GM19372 (cell line): ENCODE measurements at regions not wholly inside any gene's neighbourhood (a gene's known extent, or its start where the extent isn't known, plus 50 kb on each side); places are given as distances from the start of the nearest gene placed in this dataset.

Experiments
- ATAC-seq: cut with Tn5 transposase; IDR thresholded peaks from one replicate; pipeline ENCODE4 v1.9.1; 2021; ENCODE audit warnings: mild to moderate bottlenecking, low read depth, moderate library complexity; ENCODE audit not compliant: unreplicated experiment

DNA sequence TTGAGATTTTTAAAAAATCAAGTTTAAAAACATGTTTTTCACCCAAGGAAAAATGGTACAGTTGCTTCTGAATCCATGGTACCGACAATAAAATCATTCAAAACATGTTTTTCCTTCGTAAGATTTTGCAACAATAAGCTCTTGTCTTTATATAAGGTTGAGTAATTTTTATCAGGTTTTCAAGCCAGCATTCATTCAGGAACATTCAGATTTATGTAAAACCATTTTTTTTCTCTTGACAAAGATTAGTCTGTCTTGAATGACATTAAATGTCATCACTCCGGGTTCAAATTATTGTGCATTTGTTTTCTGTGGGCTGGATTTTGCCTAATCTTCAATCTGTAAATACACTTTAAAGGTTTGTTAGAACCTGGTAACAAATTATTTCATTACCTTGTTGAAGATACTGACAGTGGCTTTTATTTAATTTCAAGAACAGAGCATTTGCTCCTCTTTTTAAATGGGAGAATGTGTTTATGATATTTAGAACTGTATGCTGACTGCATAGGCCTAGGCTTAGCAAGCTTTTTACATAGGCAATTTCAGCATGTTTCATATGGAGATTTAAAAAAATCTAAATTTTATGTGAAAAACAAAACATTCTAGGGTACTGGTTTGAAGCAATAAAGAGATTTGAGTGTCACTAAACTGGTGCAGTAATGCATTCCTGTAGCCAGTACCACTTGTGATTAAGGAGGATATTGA, 336.4 kb upstream of the HAND2 start:
- ATAC-seq: no peak

DNA sequence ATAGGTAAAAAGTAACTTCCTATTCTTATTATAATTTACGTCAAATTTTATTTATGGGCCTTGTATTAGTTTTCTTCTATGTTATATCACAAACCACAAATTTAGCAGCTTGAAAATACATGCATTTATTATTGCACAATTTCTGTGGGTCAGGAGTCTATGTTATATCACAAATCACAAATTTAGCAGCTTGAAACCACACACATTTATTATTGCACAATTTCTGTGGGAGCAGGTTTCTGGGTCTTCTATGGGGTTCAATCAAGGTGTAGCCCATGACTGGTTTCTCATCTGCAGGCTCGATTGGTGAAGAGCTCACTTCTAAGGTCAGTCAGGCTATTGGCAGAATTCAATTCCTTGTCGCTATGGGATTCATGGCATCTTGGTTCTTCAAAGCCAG, 332.7 kb upstream of the HAND2 start:
- no peak for ATAC-seq

DNA sequence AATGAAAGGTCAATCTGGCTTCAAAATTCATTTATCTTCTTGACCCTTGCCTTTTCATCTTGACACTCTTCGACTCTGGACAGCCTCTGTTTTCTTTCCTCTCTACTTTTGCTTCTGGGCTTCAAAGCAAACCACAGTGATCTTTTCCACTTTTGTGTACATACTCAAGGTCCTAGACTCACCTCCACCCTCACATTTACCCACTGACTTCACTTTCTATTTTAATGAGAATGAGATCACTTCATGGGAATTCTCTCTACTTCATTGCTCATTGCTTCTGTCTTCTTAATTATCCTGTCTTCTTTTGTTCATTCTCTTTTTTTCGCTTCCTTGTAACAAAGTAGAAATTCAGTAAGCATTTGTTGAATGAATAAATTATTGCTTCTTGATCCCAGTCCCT, 330.1 kb upstream of the HAND2 start:
- ATAC-seq: no peak

DNA sequence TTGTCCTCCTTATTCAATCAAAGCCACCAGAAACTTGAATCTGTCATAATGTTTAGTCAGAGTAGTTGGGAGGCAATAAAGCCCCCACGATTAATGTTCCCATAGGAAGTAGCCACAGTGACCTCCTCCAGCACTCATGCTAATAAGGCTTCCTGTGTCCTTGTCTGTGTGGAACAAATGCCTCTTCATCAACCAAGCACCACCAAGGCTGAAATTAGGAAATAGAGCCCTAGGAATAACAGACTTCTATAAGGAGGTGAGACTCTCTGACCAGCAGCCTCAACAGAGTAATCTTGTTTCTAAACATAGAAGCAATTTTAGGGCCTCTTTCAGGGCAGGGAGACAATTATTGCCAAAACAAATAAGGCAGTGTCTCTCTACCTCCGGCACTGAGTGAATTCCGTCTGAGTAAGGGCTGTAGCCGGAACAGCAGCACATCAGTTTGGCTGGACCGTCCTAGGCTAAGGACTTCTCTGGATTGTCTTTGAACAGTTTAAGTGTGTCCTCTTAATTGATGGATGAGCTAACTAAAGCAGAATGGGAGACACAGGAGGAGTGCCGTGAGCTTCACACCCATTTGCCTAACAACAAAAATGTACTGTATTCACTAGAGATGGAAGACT, 329.2 kb upstream of the HAND2 start:
- ATAC-seq: no peak

DNA sequence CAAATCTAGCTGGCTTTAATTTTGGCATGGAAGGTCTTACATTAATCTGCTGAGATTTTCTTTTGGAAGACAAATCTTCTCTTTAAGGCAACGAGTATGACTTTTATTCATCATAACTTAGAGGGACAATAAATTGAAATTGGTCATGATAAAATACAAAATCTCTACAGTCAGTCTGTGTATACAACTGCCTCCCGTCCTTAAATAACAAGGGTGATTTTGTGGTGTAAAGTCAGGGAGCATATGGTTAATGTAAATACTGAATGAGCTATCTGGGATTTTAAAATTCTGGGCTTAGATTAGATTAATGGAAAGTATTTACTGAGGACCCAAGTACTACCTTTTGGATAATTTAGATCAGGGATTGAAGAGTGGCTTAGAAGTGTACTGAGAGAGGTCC, 328.4 kb upstream of the HAND2 start:
- no peak for ATAC-seq

DNA sequence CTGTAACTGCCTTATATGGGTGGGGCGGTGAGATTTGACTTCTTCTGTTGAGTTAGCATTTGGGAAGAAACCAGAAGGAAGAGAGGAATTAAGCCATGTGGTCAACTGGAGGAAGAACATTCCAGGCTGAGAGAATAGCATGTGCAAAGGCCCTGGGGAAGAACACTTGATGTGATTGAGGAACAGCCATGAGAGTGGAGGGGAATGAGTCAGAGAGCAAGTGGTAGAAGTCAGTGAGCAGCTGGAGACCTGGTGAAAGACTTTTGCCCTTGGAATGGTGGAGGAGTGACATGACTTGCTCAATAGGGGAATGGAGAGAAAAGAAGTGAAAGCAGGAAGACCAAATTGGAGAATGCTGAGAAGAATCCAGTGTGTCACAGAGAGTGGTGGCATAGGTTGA, 327.8 kb upstream of the HAND2 start:
- ATAC-seq: no peak

DNA sequence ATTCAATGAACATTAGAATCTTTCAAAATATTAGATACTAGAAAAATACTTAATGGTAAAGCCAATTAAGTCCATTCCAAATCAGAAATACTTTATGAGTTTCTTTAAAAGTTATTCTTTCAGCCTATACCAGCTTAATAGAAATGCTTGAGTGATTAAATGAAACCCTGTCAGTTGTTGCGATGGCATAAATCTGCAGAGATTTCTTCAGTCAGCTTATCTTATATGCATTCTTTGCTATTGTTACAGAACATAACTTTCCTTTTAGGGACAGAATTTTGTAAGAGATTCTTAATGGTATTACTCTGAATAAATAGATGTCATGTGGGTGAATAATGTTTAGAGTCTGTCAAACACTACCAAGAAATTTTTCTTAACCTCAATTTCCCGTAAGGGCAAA, 325.0 kb upstream of the HAND2 start:
- no peak for ATAC-seq

DNA sequence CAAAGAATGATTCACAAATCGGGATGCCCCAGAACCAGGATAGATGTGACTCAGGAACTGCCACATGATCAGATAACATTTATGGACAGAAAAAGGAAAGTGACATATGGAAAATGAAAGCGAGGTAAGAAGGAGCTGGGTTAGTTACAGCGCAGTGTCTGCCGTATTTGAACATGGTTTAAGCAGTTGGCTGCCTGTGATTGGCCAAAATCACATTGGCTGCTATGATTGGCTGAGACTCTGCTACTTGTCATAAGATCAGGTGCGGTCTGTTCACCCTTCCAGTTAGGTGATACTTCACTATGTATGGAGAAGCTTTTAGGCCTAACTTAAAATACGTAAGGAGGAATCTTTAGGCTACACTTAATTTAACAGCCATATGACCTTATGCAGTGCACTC, 322.7 kb upstream of the HAND2 start:
- ATAC-seq: no peak

DNA sequence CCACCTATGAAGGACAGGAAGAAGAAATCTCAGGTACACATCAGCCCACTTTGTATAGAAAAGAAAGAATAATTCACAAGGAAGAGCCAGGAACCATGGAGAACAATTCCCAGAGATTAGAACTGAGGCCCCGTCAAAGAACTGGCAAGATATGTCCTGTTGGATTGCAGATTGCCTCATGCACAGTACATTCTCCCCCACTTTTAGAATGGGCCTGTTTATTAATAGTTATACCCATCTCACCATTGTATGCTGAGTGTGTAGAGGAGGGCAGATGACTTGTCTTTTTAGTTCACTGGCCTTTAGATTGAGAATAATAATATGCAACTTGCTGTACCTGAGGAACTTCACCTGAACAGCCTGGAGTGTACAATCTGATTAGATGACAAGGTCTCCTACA, 315.6 kb upstream of the HAND2 start:
- ATAC-seq: no peak

DNA sequence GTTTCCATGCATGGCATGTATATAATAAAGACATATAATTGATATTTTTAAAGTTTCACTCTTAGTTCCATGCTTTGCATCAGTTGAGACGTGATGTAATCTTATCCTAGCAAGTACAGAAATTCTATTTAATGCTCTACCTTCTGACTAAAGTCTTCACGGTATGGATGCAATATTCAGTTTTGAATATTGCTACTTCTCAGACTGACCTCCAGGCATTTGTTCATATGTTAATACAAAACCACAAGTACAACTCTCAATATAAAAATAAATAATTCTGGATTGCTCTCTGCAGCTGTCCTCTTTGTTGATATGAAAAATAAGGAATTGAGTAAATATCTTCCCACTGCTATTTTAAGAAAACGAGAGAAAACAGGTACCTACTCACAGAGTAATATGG, 309.8 kb upstream of the HAND2 start:
- no peak for ATAC-seq

DNA sequence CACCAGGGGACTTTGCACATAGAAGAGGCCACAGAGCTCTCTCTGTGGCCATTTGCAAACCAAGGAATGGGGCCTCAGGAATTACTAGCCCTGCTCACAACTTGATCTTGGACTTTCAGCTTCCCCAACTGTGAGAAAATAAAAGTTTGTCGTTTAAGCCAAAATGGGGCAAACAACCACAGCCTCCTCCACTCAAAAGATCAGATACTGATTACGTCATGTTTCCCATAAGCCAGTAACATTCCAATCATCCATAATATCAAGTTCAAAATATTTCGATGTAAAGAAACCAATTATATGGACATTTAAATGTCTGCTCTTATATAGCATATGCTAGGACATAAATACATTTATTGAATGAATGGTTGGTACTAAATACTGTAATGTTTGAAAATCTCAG, 307.5 kb upstream of the HAND2 start:
- ATAC-seq: no peak

DNA sequence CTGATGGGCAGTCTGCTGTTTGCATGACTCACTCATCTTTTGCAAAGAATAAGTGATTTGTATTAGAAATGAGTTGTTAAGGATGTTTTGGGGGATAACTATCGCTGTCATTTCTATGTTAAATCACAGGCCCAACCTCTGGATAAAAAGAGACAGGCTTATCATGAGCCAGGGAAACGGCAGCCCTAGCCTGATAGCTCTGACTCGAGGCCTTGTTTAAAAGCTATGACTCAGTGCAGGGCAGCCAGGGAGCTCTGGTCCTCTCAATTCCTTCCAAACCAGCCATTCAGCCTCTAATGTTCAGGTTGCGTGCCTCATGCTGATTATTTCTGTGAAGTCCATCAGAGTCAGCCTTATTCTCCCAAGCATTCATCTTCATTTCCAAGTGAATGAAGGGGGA, 305.9 kb upstream of the HAND2 start:
- no peak for ATAC-seq

DNA sequence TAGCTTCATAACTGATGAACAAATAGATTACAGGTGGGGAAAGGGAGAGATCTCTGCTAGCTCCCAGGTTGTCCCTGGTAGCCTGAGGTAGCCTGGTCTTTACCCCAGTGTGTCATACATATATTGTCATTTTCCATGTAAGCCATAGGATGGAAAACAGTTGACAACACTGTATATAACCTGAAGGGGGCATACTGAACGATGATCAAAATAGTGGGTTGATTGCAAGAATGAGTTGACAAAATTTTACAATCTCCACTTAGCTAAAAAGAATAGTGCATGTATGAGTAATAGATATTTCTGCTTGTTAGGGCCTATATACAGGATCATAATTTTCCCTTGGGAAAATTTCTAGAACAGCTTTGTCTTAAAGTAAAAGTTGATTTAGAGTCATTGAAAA, 304.1 kb upstream of the HAND2 start:
- no peak for ATAC-seq

DNA sequence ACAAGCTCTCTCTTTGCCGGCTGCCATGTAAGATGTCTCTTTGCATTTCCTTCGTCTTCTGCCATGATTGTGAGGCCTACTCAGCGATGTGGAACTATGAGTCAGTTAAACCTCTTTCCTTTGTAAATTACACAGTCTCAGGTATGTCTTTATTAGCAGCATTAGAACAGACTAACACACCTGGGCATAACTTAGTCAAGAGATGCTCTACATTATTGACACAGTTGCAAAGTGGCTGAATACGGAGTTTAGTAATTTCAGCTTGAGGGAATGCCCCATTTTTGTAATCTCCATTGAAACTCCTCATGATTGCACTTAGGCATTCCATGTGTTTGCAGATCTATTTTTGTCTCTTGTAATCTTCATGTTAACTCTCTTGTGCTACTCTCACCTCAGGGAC, 299.5 kb upstream of the HAND2 start:
- ATAC-seq: no peak

DNA sequence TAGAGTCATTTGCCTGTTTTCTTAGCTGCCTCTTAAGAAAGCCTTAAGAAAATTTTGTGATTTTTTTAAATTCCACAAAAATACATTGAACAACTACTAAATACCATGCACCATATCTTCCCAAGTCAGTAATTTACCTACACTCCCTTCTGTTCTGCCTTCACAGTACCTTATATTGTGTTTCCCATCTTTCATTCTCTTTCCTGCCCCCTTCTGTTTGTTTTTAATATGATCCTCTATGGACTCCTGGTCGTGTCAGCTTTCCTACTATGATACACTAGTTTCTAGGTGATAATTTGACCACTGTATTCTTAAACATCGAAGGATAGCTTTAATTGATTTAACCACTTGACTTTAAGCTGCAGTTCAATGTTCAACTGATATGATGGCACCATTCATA, 297.7 kb upstream of the HAND2 start:
- ATAC-seq: no peak

DNA sequence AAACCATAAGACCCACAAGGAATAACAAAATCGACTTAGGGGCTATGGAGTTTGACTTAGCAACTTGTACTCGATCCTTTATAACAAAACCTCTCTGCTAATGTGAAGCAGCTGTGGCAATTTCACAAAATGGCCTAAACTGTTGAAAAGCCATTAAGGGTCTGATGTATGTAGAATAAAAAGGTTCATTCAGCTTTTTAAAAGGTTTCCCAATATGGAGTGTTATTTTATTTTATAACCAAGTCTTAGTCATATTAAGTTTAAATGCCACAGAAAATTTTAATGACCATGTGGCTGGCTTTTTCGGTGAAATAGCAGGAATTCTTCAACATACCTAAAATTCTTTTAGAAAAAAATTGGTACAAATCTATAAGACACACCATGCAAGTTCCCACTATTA, 291.8 kb upstream of the HAND2 start:
- ATAC-seq: no peak

DNA sequence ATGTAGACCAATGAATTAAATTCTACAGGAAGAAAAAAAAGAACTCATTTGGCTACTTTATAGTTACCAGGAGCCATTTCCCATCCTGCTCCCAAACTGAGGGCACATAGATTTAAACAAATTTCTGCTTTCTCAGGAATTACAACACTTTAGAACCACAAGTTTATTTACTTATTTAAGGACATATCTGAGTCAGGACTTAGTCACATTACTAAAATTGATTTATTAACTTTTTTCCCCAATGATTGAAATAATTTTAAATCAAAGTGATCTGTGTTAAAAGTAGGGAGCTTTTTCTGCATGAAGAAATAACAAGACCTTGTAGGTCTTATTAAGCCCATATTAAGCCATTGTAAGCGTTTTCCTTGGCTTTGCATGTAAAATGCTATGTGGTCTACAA, 291.0 kb upstream of the HAND2 start:
- no peak for ATAC-seq

DNA sequence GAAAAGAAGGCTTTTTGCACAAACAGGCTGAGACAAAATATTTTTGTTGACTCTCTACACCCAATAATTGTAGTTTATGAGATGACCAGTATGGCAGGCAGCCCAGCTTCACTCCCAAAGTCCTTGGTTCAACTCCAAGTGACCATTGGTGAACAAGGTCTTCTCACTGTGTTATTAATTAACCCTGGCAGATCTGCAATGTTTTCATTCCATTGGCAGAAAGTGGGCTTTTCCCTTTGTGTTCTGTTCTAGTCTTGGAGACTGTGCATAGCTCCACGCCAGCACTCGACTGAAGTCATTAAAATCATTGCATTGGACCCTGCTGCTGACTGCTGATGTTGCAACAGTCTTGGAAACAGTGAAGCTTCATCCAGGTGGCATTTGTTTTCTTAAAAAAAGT, 277.3 kb upstream of the HAND2 start:
- no peak for ATAC-seq

DNA sequence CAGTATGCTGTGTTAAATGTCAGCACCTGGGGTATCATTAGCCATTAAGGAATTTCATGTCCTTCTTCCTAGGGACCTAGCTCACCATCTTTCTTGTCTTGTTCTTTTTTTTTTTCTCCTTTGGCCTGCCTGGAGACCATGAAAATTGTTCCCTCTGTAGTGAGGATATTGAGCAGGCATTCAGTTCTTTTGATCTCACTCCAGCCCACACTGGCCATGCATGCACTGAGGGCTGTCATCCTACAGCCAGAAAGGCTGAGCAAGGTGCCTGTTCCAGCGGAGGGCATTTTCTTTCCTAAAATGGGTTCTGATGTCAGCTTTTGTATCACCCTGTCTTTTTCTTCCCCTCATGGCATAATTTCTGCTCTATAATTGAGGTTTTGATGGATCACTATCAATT, 275.9 kb upstream of the HAND2 start:
- no peak for ATAC-seq

DNA sequence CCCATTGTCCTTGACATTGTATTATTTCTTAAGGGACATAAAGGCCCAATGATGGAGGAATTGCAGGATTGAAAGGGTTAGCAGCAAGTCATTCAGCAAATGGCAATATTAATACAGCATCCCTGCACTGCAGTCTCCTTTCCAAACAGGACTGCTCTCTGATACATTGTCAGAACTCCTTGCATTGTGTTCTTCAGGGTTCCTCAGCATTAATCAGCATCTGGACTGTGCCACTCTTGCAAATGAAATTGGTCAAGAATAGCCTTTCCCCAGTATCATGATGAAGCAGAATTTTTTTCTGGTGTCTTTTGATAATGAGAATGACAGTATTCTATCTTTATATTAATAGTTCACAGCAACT, 272.6 kb upstream of the HAND2 start:
- ATAC-seq: no peak

DNA sequence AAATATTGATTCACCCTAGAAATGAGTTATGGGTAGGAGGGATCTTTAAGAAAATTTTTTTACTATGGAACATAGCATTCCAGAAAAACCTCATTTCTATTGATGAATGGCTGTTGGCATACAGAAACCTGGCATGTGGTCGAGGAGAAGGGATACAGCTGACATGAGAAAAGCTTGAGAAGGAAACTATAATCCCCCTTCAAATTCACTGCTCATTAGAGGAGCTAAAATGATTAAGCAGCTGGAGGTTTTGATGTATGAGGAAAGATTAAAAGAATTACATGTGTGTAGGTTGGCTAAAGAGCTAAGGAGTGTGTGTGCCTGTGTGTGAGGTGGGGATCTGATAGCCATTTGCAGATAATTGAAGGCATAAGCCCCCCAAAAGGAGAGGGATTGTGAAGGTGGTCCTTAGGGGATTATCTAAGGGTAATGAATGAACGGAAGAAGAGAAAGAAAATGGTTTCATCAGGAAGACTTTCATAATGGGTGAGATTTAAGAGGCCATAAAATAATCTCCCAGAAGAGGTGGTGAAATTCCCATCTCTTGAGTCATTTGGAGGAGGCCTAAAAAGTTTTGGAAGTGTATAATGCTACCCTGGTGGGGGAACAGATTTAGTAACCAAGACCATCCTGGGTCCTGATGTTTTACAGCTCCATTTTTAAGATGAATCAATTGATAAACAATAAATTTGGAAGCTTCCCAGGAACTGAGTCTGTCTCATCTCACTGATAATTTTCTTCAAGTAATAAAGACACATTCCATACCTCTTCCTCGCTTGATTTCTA, 272.0 kb upstream of the HAND2 start:
- no peak for ATAC-seq

DNA sequence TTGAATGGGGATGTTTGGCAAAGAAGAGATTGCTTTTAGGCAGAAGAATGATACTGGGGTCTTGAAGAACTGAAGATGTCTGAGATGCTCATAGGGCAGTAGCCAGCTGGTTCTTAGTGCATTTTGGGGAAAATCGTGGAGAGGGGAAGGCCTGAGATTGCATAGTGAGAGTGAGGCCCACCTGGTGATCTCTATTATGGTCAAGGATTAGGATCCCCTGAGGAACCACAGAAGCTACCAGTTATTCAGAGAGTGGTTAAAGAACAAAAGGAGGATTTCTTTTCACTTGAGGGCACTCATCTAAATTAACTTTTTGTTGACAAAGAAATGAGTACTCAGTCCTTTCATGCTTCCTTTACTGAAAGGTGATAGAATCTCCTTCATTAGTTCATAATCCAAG, 271.3 kb upstream of the HAND2 start:
- no peak for ATAC-seq
